Coronary artery (tissue), 2 donors: ENCODE measurements at regions not wholly inside any gene's neighbourhood (a gene's known extent, or its start where the extent isn't known, plus 50 kb on each side); places are given as distances from the start of the nearest gene placed in this dataset.
"Not testable (repeated sequence)": the region's sequence is repeated elsewhere in the genome, so short reads cannot be mapped to it uniquely, and the experiment has no call there.

Experiments
- DNase-seq: peaks from one replicate; pipeline ENCODE4 v3.0.0-alpha.2; 2017; ENCODE audit warnings: low spot score
- H3K27ac ChIP-seq, 2 donors: fragments of 200-600 bp; sonication (generic); one replicate each; pipeline ENCODE4 v1.5.1; 2016 to 2019
- H3K4me3 ChIP-seq: fragments of 200-600 bp; sonication (generic); 2 replicates; pipeline ENCODE4 v1.5.1; 2016; ENCODE audit warnings: mild to moderate bottlenecking, moderate library complexity
- TF ChIP-seq, protein P1 (sequence below): fragments of 200-600 bp; sonication (generic); IDR thresholded peaks from one replicate; pipeline ENCODE4 v1.5.1; 2019; ENCODE audit warnings: antibody characterized with exemption

DNA sequence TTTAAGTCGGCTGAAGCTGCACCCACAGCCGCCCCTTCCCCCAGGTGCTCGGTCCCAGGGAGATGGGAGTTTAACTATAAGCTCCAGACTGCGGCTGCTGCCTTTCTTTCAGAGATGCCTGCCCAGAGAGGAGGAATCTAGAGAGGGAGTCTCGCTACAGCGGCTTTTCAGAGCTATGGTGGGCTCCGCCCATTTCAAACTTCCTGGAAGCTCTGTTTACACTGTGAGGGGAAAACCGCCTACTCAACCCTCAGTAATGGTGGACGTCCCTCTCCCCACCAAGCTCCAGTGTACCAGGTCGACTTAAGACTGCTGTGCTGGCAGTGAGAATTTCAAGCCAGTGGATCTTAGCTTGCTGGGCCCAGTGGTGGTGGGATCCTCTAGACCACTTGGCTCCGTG is 135.4 kb downstream of the CXCL12 start:
- TF ChIP-seq, protein P1, sequence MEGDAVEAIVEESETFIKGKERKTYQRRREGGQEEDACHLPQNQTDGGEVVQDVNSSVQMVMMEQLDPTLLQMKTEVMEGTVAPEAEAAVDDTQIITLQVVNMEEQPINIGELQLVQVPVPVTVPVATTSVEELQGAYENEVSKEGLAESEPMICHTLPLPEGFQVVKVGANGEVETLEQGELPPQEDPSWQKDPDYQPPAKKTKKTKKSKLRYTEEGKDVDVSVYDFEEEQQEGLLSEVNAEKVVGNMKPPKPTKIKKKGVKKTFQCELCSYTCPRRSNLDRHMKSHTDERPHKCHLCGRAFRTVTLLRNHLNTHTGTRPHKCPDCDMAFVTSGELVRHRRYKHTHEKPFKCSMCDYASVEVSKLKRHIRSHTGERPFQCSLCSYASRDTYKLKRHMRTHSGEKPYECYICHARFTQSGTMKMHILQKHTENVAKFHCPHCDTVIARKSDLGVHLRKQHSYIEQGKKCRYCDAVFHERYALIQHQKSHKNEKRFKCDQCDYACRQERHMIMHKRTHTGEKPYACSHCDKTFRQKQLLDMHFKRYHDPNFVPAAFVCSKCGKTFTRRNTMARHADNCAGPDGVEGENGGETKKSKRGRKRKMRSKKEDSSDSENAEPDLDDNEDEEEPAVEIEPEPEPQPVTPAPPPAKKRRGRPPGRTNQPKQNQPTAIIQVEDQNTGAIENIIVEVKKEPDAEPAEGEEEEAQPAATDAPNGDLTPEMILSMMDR: no peak

DNA sequence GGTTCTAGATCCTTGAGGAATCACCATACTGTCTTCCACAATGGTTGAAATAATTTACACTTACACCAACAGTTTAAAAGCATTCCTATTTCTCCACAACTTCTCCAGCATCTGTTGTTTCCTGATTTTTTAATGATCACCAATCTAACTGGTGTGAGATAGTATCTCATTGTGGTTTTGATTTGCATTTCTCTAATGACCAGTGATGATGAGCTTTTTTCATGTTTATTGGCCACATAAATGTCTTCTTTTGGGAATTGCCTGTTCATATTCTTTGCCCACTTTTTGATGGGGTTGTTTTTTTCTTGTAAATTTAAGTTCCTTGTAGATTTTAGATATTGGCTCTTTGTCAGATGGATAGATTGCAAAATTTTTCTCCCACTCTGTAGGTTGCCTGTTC is 138.2 kb downstream of the CXCL12 start:
- not testable (repeated sequence) for H3K27ac ChIP-seq, DNase-seq, H3K4me3 ChIP-seq

More for the DNA sequence above, 135.4 kb downstream of the CXCL12 start:
- DNase-seq: no peak
- no peak overlapping the region for H3K27ac ChIP-seq
- H3K4me3 ChIP-seq: no peak overlapping the region

DNA sequence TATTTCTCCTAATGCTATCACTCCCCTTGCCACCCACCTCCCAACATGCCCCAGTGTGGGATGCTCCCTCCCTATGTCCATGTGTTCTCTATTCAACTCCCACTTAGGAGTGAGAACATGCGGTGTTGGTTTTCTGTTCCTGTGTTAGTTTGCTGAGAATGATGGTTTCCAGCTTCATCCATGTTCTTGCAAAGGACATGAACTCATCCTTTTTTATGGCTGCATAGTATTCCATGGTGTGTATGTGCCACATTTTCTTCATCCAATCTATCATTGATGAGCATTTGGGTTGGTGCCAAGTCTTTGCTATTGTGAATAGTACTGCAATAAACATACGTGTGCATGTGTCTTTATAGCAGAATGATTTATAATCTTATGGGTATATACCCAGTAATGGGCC is 138.6 kb downstream of the CXCL12 start:
- H3K27ac ChIP-seq, H3K4me3 ChIP-seq, DNase-seq: not testable (repeated sequence)

DNA sequence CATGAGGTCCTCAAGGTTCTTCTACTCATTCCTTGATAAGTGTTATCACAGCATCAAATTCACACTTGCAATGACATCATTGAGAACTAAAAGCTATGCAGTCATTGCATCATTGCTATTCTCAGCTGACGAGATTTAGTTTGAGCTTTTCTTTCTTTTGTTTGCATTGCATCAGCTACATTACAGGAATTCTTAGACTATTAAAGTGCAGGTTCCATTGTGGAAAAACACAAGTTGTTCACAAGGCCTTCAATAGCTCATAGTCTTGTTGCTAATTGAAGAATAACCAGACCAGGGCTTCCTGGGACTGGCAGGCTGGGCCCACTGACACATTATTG is 139.3 kb downstream of the CXCL12 start:
- TF ChIP-seq, protein P1: no peak
- no peak overlapping the region for H3K27ac ChIP-seq
- no peak overlapping the region for H3K4me3 ChIP-seq
- no peak for DNase-seq

DNA sequence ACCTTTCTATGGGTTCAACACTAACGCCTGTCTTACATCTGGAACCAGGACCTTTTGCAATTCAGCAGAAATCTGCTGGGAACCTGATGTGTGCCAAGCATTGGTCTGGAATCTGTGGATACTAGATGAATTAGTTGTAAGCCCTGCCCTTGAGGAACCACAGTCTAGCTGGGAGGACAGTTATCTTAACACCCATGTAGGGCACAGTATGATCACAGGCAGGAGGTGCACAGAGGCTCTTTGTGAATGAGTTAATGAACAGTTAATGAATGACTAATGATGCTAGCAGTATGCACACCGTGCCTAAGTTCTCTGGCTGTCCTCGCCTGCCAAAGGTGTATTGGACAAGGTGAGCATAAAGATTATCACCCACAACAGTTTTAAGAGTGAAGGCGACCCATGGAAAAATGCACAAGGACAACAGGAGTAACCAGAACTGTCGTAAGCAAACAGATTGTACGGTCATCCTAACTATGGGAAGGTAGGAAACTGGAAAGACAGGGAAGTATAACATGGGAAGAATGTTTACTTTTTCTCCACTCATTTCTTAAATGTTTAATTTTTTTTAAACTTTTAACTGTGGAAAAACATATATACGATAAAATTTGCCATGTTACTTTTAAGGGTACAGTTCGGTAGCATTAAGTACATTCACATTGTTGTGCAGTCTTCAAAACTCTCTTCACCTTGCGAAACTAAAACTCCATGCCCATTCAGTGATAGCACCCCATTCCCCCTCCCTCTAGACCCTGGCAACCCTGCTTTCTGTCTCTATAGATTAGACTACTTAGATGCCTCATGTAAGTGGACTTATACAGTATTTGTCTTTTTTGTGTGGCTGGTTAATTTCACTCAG is 139.9 kb downstream of the CXCL12 start:
- TF ChIP-seq, protein P1: no peak
- no peak overlapping the region for H3K4me3 ChIP-seq
- no peak for DNase-seq
- H3K27ac ChIP-seq: no peak overlapping the region

DNA sequence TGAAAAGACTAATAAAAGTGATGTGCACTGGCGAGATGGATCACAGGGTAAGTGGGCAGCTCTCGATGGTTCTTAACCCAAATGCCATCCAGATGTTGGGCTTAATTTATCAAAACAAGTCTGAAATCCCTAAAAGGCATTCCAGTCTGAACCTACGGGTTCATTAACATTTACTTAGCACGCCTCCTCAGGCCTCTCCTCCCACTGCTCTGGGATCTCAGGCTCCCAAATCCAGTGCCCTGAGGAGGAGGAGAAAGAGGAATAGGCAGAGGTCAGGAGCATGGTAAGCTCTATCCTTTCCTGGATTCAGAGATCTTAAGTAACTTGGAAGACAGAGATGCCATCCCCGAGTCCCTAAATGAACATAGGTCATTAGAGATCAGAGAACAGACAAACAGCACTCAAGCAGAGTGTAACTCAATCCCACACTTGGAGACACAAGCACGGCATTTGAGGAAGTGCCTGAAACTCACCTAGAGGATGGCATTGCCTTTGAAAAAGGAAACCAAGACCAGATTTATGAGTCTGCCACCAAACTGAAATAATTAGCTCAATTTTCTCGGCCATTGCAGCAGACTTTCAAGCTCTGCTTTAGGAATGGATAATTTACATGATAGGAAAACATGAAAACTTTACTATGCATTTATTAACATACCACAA is 140.9 kb downstream of the CXCL12 start:
- H3K4me3 ChIP-seq: no peak overlapping the region
- DNase-seq: no peak
- TF ChIP-seq, protein P1: no peak
- H3K27ac ChIP-seq: no peak overlapping the region

DNA sequence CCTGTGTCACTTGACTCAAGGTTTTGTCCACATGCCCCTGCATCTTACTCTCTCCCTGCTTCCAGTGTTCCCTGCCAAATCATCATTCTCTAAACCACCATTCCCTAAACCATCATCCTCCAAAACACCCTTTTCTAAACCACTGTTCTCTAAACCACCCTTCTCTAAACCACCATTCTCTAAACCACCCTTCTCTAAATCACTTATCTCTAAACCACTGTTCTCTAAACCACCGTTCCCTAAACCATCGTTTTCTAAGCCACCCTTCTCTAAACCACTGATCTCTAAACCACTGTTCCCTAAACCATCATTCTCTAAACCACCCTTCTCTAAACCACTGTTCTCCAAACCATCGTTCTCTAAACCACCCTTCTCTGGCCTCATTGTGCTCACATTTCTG is 142.1 kb downstream of the CXCL12 start:
- DNase-seq: no peak
- H3K4me3 ChIP-seq: no peak overlapping the region
- TF ChIP-seq, protein P1: no peak
- H3K27ac ChIP-seq: no peak overlapping the region

DNA sequence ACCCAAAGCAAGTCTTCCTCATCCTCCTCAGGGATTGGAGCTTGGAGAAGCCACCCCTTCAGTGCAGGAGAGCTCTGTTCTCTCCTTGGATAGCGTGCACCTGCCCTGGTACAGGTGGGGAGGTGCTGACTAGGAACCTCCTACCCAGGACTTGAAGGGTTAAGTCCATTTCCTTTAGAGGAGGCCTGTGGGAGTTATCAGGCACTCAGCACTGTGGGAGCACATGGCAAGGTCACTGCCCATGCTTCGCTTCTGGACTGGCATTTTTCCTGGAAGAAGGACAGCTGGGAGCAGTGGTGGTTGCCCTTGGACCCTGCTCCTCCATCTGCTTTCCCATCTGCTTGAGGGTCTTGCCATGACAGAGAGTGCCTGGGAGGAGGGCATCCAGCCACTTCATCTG is 142.8 kb downstream of the CXCL12 start:
- TF ChIP-seq, protein P1: no peak
- no peak overlapping the region for H3K4me3 ChIP-seq
- H3K27ac ChIP-seq: no peak overlapping the region
- DNase-seq: no peak
